ENCODE measurements at regions not wholly inside any gene's neighbourhood (a gene's known extent, or its start where the extent isn't known, plus 50 kb on each side); places are given as distances from the start of the nearest gene placed in this dataset.
"Not testable (repeated sequence)": the region's sequence is repeated elsewhere in the genome, so short reads cannot be mapped to it uniquely, and the experiment has no call there.

GRCh38 chr14:106436310-106436905, 910.0 kb downstream of the TMEM121 start:
- no peak for FAIRE-seq
- DNase-seq (ENCODE audit: insufficient read length, low spot score): no peak

GRCh38 chr14:106442857-106443256, 916.5 kb downstream of the TMEM121 start:
- DNase-seq (ENCODE audit: insufficient read length, low spot score): no peak
- no peak for FAIRE-seq

DNA sequence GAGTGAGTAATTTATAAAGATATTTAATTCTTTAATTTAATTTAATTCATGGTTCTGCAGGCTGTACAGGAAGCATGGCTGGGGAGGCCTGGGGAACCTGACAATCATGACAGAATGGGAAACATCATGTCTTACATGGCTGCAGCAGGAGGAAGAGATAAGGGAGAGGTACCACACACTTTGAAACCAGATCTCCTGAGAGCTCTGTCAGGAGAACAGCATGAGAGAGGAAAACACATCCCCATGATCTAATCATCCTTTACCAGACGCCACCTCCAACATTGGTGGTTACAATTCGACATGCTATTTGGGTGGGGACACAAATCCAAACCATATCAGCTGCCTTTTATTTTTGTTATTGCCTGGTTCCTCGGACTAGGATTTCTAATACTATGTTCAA, 928.6 kb downstream of the TMEM121 start:
- DNase-seq (ENCODE audit: insufficient read length, low spot score) (no peak), FAIRE-seq (no peak)

- no peak for DNase-seq (ENCODE audit: insufficient read length, low spot score)
These were observed 933.8 kb downstream of the TMEM121 start for GRCh38 chr14:106459971-106460730.

GRCh38 chr14:106460916-106461315, 934.5 kb downstream of the TMEM121 start:
- DNase-seq (ENCODE audit: insufficient read length, low spot score) (no peak), FAIRE-seq (no peak)

More at GRCh38 chr14:106459971-106460730, 933.8 kb downstream of the TMEM121 start:
- no peak for FAIRE-seq

DNA sequence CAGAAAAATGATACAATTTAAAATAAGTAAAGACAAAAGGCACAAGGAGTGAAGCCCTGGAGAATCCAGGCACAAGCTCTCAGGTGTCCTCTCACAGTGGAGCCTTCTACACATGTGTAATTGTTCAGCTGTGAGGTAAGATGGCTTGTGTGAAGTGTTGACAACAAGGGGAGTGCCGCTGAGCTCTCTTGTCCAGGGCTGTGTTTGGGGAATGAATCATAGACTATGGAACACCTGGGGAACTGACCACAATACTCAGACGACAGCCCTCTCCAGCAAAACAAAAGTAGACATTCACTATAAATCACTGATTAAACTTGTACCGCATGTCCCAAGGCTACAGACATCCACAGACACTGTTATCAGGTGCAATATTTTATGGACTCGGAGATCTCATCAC, 940.1 kb downstream of the TMEM121 start:
- FAIRE-seq; DNase-seq (ENCODE audit: insufficient read length, low spot score): not testable (repeated sequence)

DNA sequence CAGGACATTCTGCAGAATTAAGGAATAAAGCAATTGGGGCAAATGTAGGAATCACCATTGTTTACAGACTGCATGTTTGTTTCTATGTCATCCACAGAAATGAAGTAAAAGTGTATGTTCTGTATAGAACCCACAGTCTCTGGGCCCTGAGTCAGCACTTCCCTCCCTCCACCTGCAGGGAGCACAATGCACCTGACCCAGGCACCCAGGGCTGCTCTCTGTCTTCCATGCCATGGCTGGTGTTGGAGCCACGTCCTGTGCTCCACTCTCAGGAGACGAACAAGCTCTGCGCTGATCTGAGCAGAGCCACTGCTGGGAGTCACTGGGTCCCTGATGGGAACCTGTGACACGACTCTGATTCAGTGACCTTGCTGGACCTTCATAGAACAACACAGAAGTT, 942.5 kb downstream of the TMEM121 start:
- not testable (repeated sequence) for FAIRE-seq; DNase-seq (ENCODE audit: insufficient read length, low spot score)

- not testable (repeated sequence) for FAIRE-seq; DNase-seq (ENCODE audit: insufficient read length, low spot score)
These were observed 943.6 kb downstream of the TMEM121 start for GRCh38 chr14:106470028-106470427.

- FAIRE-seq; DNase-seq (ENCODE audit: insufficient read length, low spot score): not testable (repeated sequence)
These were observed 948.1 kb downstream of the TMEM121 start for GRCh38 chr14:106474261-106475028.

DNA sequence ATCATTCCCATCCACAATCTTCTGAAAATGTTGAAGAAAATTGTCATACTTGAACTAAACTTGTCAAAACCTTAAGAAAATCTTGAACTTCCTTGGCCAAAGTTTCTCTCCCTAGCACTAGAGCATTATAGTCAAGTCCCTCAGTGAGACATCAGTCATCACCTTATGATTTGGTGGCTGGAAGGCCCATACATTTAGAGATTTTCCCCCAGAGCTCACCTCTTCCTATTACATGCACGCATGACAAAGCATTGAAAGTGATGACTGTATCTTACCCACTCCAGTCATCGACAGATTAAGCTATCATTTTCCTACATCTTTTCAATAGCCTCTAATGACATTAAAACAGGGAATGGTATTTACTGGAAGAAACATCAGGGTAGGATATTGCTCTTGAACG, 948.8 kb downstream of the TMEM121 start:
- FAIRE-seq; DNase-seq (ENCODE audit: insufficient read length, low spot score): not testable (repeated sequence)

- DNase-seq (ENCODE audit: insufficient read length, low spot score); FAIRE-seq: not testable (repeated sequence)
These were observed 951.2 kb downstream of the TMEM121 start for GRCh38 chr14:106477600-106477999.

GRCh38 chr14:106480287-106480686, 953.9 kb downstream of the TMEM121 start:
- not testable (repeated sequence) for DNase-seq (ENCODE audit: insufficient read length, low spot score); FAIRE-seq

DNA sequence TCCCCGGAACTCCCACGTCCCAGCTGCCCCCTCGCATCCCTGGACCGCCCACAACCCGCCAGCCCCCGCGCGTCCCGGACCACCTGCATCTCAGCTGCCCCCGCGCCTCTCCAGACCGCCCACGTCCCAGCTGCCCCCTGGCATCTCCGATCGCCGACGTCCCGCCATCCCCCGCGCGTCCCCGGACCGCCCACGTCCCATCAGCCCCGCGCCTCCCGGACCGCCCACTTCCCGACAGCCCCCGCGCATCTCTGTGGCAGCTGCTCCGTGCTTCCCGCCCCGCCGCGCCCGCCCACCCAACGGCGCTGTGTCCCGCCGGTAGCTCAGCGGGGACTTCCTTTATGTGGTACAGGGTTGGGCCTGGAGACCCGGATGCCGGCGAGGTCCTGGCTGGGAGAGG, 955.8 kb downstream of the TMEM121 start:
- FAIRE-seq: not testable (repeated sequence)

GRCh38 chr14:106487600-106487999, 961.2 kb downstream of the TMEM121 start:
- DNase-seq (ENCODE audit: insufficient read length, low spot score): no peak

More for the DNA sequence above, 955.8 kb downstream of the TMEM121 start:
- not testable (repeated sequence) for DNase-seq (ENCODE audit: insufficient read length, low spot score)

GRCh38 chr14:106488291-106488690, 961.9 kb downstream of the TMEM121 start:
- no peak for FAIRE-seq

More at GRCh38 chr14:106487600-106487999, 961.2 kb downstream of the TMEM121 start:
- no peak for FAIRE-seq

GRCh38 chr14:106489112-106489881, 962.9 kb downstream of the TMEM121 start:
- DNase-seq (ENCODE audit: insufficient read length, low spot score): no peak
- no peak for FAIRE-seq

More at GRCh38 chr14:106488291-106488690, 961.9 kb downstream of the TMEM121 start:
- no peak for DNase-seq (ENCODE audit: insufficient read length, low spot score)

GRCh38 chr14:106490442-106490841, 964.1 kb downstream of the TMEM121 start:
- FAIRE-seq (no peak), DNase-seq (ENCODE audit: insufficient read length, low spot score) (no peak)

- DNase-seq (ENCODE audit: insufficient read length, low spot score) (no peak), FAIRE-seq (no peak)
These were observed 965.5 kb downstream of the TMEM121 start for GRCh38 chr14:106491851-106492250.

- DNase-seq (ENCODE audit: insufficient read length, low spot score) (no peak), FAIRE-seq (no peak)
These were observed 967.8 kb downstream of the TMEM121 start for GRCh38 chr14:106493962-106494823.
